ENCODE measurements at regions not wholly inside any gene's neighbourhood (a gene's known extent, or its start where the extent isn't known, plus 50 kb on each side); places are given as distances from the start of the nearest gene placed in this dataset.

DNA sequence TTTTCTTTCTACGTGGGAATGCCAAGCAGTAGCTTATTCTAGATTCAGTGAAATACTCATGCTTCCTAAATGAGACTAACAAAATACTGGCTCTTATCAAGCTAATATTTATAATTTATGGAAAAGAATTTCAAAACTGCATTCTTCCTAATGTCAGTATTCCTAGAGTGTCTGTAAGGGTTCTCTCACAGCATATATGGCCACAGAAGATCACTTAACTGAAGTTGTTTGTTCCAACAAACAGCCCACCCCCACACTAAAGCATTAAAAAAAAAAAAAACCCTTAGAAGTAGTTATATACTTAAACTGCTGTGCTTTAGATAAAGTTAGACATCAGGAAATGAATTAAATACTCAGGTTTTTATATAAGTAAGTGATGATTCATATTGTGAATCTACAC is 247.7 kb upstream of the HSF2 start:
- TF ChIP-seq SREBF2 (IDR thresholded peaks at IDR 0.05) = no peak
- TF ChIP-seq POLR2A (IDR thresholded peaks at IDR 0.05; ENCODE audit: low read length) = no peak

All from A549 (cell line).